ENCODE measurements at regions not wholly inside any gene's neighbourhood (a gene's known extent, or its start where the extent isn't known, plus 50 kb on each side); places are given as distances from the start of the nearest gene placed in this dataset.

GRCh38 chr4:187236209-187236890 is 512.7 kb upstream of the FAT1 start:
- DNase-seq (ENCODE audit: low read depth), result peak; percentile 93

GRCh38 chr4:187238646-187239045 is 515.0 kb upstream of the FAT1 start:
- DNase-seq (ENCODE audit: low read depth), result peak; percentile 26

DNA sequence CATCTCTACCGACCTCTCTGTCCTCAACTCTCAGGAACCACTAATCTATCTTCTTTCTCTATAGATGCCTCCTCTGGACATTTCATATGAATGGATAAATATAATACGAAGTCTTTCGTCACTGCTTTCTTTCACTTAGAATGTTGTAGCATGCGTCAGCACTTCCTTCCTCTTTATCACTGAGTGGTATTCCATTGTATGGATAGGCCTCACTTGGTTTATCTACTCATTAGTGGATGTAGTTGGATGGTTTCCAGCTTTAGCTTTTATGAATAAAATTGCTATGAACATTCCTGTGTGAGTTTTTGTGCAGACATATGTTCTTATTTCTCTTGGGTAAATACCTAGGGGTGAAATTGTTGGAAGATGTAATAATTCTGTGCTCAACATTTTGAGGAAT is 528.2 kb upstream of the FAT1 start:
- no peak for DNase-seq (ENCODE audit: low read depth)

GRCh38 chr4:187256897-187257296 is 533.2 kb upstream of the FAT1 start:
- no peak for DNase-seq (ENCODE audit: low read depth)

DNA sequence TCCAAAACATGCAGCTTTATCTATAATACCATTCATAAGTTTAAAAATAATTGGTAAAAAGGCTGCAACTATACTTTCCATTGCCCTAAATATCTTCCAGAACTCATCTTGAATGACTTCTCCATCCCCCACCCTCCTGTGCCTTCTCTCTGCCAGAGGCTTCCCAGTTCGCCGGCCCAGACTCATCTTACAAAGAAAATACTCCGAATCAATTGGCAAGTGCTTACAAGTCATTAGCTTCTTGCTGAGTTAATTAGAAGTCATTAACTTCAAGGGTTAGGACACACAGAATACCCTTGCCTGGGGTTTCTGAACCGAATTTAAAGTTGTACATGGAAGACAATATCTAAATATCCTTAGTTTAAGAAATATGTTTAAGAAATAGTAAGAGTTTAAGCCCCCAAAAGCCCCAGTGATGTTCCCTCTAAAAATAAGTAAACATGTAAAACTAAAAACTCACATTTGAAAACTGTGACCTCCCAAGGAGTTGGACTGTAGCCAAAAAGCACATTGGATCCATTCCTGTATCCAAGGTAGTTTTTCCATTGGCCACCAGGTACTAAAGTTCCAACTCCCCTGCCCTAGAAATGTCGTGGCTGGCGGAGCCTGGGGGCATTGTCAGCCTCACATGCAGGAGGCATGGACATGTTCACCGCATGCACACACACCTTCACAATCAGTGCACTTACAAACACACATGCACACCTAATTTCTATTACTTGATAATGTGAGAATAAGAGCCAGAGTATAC is 535.2 kb upstream of the FAT1 start:
- DNase-seq (ENCODE audit: low read depth), result no peak

- peak; percentile 86 for DNase-seq (ENCODE audit: low read depth)
Measured at GRCh38 chr4:187268940-187269339, 545.3 kb upstream of the FAT1 start.

GRCh38 chr4:187270154-187270553 is 546.5 kb upstream of the FAT1 start:
- no peak for DNase-seq (ENCODE audit: low read depth)

DNA sequence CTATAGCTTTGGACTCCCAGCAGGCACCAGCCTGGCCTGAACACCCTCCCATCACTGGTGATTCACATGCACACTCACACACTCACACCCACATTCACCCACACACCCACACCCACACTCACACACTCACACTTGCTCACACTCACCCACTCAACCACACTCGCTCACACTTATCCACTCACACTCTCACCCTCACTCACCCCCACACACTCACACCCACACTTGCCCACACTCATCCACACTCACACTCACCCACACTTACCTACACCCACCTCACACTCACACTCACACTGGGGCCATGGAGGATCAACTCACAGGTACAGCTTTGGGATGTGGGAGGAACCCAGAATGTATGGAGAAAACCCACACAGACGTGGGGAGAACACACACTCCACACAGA is 548.2 kb upstream of the FAT1 start:
- DNase-seq (ENCODE audit: low read depth), result no peak

DNA sequence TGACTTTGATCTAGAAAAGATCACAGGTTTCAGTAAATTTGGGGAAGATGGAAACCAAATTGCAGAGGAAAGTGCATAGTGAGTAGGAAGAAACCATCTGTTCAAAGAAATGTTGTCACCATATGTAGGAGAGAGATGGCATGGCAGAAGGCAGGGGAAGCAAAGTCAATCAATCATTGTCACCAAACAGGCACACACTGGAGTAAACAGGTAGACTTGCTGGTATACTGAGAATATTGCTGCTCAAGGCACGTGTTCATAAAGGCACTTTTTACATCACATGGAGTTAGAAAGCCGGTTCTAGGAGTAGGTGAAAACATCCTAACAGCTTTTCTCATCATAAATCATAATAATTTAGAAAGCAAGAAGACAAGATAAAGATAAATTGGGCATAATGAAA is 550.5 kb upstream of the FAT1 start:
- no peak for DNase-seq (ENCODE audit: low read depth)

DNA sequence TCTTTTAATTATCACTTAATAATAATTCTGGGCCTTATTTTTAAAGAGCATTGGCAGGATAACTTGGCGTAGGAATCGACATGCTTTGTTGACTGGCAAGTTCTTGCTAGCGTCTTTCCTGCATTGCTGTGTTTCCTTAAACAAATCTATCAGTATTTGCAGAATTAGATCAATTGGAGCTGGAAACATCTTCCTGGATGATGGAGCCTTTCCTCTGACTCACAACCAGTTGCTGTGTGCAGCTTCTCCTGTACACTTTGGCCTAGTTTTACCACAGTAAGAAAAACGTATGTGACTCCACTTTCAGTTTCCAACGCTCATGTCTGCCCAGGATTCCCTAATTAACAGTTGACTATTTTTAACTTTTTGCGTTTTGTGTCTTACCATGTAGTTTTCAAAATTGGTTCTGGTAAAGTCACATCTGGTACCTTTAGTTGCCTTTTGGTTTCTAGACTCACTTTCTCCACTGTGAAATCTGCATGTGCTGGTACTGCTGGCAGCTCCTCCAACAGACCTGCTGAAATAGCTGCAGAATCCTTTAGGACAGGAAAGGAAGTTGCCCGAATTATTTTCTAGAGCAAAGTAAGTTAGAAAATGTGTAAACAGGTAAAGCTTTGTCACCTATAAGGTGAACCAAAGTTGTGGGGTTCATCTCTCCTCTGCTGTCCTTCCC is 553.2 kb upstream of the FAT1 start:
- no peak for DNase-seq (ENCODE audit: low read depth)

DNA sequence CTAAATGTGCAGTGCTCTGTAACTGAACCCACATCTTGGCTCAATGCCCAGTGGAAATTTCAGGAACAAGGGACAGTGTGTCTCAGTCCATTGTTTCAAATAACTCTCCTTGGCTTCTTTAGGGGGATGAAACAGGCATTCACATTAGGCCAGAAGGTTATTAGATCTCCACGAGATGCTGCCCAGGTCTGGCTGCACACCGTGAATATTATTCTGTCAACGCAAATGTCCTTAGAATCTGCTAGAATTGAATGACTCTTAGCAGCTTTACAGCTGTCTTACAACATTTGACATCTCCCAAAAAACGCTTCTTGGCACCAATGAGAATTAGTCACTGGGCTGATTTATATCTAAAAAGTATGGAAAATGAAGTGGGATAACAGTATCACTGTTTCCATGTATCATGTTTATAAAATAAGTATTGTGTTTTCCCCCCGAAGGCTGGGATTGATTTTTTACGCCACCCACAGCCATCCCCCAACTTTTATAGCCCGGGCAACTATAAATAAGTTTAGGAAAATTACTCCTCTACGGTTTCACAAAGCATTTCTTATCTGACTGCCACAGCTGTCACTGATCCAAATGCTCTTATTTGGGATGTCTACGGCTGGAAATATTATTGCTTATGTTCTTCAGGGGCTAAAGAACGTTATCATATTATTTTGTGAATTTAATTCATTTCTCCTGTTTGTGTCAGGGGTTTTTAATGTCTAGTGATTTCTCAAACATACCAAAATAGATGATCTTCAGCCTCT is 559.7 kb upstream of the FAT1 start:
- DNase-seq (ENCODE audit: low read depth), result peak; percentile 7

- DNase-seq (ENCODE audit: low read depth), result peak; percentile 83
Measured at GRCh38 chr4:187286525-187286924, 562.9 kb upstream of the FAT1 start.

DNA sequence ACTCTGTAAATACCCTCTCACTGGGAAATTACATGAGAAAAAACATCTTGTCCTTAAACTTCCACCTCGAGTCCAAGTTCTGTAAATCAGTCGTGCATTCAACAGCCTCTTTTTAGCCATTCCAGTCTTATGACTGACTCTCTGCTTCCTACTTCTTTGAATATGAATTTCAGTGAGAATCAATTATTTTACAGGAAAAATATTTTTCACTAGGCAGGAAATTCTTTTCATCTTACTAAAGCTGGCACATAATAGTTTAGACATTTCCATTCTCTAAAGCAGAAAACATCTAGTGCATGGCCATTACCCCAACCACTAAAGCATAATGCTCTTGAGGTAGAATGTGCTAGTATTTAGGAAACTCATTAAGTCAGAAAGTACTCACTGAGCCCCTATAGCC is 565.7 kb upstream of the FAT1 start:
- no peak for DNase-seq (ENCODE audit: low read depth)

DNA sequence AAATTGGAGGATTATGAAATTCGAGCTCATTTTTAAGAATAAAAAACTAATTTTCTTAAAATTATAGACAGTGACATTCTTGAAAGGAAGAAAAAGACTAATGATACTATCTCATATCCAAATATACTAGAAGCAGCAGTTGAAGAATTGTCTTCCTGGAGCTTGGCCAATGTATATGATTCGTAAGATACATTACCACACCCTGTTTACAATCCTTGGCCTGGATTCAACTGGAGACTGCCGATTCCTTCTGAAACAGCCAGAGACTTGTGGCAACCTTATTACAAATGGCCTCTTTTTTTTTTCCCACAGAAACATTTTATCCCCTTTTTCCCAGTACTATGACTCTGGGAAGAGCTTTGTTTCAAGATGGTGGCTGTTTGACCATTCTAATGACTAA is 571.2 kb upstream of the FAT1 start:
- peak; percentile 9 for DNase-seq (ENCODE audit: low read depth)

DNA sequence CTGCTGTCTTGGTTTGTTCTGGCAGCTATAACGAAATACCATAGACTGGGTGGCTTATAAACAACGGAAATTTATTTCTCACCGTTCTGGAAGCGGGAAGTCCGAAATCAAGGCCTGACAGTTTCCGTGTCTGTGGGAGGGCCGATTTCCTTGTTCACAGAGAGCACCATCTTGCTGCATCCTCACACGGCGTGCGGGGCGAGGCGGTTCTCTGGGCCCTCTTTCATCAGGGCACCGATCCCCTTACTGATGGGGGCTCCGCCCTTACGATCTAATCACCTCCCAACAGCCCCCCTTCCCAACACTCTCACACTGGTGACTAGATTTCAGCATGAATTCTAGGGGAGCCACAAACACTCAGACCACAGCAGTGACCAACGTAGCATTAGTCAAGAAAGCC is 578.3 kb upstream of the FAT1 start:
- no peak for DNase-seq (ENCODE audit: low read depth)

- DNase-seq (ENCODE audit: low read depth), result peak; percentile 25
Measured at GRCh38 chr4:187302457-187303150, 578.9 kb upstream of the FAT1 start.

- DNase-seq (ENCODE audit: low read depth), result no peak
Measured at GRCh38 chr4:187304133-187304532, 580.5 kb upstream of the FAT1 start.

- no peak for DNase-seq (ENCODE audit: low read depth)
Measured at GRCh38 chr4:187307131-187307530, 583.5 kb upstream of the FAT1 start.

DNA sequence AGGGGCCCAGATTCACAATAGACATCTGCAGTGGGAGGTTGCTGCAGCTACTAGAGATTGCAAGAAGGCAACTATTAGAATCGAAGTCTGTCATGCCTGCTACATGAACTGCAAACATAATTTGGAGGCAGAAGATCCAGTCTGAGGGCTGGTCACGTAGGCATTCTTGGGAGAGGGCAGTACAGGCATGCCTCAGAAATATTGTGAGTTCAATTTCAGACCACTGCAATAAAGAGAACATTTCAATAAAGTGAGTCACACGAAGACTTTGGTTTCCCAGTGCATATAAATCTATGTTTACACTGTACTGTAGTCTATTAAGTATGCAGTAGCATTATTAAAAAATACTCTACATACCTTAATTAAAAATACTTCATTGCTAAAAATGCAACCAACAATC is 585.8 kb upstream of the FAT1 start:
- DNase-seq (ENCODE audit: low read depth), result peak; percentile 51

- DNase-seq (ENCODE audit: low read depth), result no peak
Measured at GRCh38 chr4:187312299-187312698, 588.6 kb upstream of the FAT1 start.

DNA sequence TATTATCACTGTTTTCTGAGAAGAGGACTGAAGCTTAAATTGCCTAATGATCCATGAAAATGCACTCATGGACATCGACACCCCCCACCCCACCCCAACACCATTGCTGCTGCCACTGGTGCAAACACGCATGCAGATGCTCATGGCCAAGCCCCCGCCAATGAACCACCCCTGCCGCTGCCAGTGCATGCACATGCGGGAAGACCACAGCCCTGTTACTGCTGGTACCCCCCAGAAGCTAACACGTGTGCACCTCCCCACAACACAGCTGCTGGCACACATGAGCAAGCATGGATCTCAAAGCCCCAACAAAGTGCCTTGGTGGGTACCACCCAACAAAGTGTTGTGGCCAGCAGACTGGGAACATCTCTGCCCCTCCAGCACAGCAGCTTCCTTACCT is 594.1 kb upstream of the FAT1 start:
- DNase-seq (ENCODE audit: low read depth), result no peak

DNA sequence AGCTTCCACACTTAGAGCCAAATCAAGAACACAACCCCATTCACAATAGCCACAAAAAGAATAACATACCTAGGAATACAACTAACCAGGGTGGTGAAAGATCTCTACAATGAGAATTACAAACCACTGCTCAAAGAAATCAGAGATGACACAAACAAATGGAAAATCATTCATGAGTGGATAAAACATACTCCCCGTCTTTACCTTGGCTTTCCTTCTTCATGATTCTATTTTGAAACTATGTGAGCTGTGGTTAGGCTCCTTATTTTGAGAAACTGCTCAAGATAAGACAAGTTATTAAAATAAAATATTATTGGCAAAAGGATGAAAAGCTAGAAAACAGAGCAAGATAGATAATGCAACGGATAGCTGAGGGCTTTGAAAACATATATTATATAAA is 598.1 kb upstream of the FAT1 start:
- peak; percentile 59 for DNase-seq (ENCODE audit: low read depth)

Data from amniotic epithelial cell (primary cell).